PC-9 (cell line): ENCODE measurements at regions not wholly inside any gene's neighbourhood (a gene's known extent, or its start where the extent isn't known, plus 50 kb on each side); places are given as distances from the start of the nearest gene placed in this dataset.

Experiments
- CTCF ChIP-seq: fragments of 200-600 bp; sonication (generic); conservative IDR thresholded peaks from 2 replicates; pipeline ENCODE4 v1.6.1; 2017; ENCODE audit warnings: mixed run types, antibody characterized with exemption, mild to moderate bottlenecking, moderate library complexity
- EZH2 ChIP-seq: fragments of 200-600 bp; sonication (generic); IDR thresholded peaks from 2 replicates; pipeline ENCODE4 v1.8.0; 2017; ENCODE audit warnings: antibody characterized with exemption, low read depth

GRCh38 chr5:8615142-8615858 lies 746.4 kb downstream of the MTRR start:
- no peak for TF ChIP-seq CTCF
- no peak for TF ChIP-seq EZH2
